ENCODE measurements at regions not wholly inside any gene's neighbourhood (a gene's known extent, or its start where the extent isn't known, plus 50 kb on each side); places are given as distances from the start of the nearest gene placed in this dataset.
"Not testable (repeated sequence)": the region's sequence is repeated elsewhere in the genome, so short reads cannot be mapped to it uniquely, and the experiment has no call there.

DNA sequence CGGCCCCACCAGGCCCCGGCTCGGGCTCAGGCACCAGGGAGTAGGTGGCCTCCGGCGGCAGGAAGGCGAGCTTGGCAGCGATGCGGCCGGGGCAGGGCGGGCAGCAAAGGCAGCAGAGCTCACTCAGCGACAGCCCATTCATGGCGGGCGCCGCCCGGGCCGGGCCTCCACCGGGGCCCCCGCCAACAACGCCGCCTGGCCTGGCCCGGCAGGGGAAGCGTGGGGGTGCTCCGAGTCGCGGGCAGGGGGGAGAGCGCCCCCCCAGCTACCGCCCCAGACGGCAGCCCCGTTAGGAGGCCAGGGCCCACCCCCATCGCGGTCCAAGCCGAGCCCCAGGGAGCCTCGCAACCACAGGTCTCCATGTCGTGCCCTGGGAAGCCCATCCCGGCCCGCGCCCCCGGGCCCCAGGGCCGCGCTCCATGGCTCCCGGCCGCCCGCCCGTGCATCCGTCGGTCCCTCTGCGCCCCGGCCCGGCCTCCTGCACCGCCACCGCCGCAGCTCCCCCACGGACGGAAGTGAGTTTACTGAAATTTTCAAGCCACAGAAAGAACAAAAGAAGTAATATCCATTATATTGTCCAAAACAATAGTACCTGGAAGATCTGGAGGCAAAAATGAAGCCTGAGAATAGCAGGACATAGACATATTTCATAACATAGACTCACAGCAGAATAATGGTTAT is 126.6 kb upstream of the VPREB1 start:
- not testable (repeated sequence) for DNase-seq

DNA sequence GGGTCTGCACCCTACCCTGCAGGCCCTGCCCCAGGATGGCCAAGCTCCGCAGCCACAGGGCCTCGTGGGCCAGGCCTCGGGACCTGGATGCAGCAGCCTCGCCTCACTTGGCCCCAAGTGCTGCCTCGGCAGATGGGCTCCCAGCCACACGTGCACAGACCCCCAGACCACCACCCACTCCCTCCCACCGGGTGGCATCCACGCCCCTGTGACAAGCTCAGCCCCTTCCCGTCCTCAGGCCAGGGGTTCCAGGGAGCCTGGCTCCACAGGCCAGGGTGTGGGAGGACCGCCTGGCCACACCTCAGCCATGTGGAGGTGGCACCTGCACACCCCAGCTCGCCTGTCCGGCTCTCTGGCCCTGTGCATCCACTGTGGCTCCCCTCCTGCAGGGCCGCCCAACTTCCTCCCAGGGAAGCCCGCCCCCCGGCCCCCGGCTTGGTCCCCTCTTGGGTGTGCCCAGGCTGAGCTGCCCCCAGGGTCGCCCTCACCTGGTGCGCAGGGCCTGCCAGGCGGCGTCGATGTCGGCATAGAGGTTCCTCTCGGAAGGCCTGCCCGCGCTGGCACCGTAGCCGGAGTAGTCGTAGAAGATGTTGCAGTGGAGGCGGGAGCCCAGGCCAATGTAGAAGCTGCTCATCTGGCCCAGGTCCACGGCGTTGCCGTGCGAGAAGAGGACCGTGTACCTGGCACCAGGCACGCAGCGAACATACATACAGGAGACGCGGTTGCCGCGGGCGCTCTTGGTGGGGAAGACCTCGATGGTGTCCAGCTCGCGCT is 127.4 kb upstream of the VPREB1 start:
- DNase-seq = not testable (repeated sequence)

GRCh38 chr22:22113701-22114100 is 130.9 kb upstream of the VPREB1 start:
- DNase-seq = no peak

DNA sequence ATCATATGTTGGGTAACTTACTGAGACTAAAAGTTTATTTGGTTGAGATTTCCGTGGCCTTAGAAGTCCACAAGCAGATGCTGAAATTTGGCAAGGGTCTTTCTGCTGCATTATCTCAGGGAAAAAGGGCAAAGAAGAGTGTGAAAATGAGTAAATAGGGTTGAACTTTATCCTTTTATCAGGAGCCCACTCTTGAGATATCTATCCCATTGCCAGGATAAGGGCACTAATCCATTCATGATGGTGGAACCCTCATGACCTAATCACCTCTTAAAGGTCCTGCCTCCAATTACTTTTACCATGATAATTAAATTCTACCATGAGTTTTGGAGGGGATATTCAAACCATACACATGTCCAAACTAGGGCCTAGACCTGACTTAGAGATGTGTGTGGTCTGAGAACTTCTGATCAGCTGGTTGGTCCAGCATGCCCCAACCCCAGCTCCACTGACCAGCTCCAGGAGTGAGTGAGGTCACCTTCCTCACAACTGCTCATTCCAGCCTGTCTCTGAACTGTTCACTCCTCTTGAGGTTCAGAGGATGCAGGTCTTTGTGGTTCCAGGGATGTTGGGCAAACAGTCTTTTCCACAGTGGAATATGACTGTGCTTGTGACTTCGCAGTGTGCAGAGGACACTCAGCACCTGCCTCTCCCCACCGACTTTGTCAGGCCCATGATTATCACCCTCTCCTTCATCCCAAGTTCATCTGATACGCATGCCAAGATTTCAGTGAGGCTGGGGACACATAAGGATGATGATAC is 130.1 kb upstream of the TOP3B start:
- DNase-seq = no peak

DNA sequence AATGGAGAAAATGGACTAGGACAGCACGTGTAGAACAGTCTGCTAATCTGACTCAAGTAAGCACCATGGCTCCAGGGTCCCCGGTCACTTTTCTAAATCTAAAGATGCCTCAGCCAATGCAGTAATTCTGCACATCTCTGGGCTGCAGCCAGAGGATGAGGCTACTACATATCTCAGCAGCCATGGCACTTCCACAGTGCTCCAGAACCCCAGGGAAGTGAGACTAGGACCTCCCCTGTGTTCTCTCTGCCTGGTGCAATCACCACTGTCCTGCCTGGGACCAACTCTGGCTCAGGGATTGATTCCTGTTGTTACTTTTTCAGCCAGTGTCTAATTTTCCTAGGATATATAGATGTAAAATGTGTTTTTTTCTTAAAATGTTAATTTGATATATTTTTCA is 129.4 kb upstream of the TOP3B start:
- DNase-seq = no peak

DNA sequence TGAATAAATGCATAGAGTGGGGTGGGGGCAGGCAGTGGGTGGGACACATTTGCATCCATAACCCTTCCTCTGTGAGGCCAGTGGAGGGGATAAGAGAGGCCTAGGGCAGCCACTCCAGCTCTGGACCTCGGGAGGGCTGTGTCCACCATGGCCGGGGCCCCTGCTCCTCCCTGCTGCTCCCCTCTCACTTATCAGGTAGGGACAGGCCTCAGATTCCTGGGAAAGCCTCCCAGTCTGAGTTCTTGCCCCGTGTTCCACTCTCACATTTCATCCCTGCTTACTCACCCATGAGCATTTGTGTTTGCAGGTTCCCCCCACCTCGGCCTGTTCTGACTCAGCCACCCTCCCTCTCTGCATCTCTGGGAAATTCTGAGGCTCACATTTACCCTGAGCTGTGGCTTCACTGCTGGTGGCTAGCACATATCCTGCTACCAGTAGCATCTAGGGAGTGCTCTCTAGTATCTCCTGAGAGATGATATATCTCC is 128.7 kb upstream of the TOP3B start:
- DNase-seq = no peak

DNA sequence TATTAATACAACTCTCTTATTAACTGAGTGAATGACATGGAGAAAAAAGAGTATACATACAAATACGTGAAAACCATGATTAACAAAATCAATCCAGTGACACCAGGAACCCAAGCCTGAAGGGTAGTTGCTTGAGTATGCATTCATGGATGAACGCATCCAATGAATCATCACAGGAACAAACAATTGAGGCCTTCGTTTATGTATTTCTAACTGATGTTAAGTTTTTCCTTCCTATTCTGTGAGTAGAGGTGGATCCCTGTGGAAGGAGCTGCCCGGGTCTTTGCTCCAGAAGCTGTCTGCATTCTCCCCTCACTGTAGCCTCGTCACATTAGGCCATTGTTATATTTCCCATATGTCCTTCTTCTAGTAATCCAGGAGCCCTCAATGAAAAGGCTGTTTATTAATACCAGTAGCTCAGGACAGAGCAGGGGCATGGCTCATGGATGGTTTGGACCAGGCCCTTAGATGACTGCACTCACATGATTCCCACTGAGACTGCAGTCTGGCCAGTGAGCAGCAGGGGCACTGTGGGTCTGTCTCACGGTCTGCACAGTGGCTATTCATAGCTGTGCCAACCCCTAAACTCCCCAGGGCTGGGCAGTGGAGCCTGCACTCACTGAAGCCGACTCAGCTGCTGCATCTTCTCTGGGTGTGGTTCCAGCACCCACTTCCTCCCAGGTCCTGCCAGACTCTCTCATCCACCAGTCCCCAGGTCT is 128.1 kb upstream of the TOP3B start:
- no peak for DNase-seq

DNA sequence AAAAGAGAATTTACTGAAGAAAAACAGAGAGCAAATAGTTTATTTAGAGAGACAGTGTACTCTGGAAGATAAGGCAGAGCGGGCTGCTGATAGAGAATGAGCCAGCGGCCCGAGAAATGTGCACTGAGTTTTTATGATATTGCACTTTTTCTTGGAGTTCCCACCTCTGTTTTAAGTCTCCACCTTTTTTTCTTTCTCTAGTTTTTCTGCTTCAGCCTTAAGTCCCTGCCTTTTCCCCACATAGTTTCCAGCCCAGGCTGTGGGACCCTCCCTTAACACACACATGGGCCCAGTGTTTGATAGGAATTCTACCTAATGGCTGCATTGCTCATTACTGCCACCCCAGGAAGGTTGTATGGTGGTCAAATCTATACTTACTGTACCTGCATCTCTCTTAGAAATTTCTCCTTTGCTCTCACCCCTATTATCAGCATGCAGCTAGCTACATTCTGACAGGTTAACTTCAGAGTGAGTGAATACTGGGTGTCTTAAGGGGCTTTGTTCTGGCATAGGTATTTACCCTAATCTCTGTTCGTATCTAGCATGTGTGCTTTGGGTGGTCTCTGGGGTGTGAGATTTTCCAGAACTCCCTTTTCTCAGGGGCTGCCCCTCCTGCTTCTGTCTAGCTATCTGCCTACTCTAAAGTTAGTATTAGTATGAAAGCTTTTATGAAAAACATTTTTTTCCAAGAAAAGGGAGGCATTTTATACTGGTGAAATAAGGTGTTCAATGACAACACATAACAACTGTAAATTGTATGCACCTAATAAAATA is 127.3 kb upstream of the TOP3B start:
- no peak for DNase-seq

GRCh38 chr22:22106855-22107254 is 124.3 kb upstream of the TOP3B start:
- DNase-seq = no peak

DNA sequence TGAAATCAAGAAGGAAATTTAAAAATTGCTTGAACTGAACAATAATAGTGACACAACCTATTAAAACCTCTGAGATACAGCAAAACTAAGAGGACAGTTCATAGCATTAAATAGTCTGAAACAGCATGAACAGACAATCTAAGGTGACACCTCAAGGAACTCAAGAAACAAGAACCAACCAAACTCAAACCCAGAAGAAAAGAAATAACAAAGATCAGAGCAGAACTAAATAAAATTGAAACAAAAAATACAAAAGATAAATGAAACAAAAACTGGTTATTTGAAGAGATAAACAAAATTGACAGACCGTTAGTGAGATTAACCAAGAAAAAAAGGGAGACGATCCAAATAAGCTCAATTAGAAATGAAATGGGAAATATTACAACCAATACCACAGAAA is 122.8 kb upstream of the TOP3B start:
- DNase-seq = no peak

DNA sequence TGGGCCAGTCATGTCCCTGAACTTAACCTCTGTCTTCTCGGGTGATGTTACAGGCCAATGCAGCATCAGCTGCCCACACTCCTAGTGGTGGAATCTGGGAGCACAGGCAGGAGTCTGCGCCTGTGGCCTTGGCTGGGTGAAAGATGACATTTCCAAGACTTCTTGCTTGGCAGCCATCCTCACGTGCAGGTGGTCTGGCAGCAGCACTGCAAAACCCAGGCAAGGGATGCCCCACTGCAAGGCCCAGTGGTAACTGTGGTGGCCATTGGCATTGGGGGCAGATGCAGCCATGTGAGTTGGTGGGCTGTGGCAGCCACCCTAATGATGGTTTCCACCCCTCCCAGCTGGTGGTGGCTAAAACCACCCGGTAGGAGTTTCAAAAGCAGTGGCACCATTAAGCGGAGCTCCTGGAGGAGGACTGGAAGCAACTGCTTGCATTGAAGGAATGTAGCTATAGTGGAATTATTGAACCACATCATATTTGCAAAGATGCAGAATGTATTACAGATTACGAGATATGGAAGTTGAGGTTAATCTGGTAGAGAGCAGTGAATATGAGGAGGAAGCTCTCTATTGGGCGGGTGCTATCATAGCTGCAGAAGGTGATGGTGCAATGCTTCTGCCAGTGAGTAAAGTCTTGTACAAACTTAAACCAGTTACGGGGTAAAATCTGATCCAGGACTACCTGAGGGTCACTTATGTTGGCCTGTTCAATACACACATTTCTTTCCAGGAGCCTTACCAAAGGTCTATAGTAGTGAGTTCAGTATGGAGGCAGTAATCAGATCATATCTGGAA is 120.7 kb upstream of the TOP3B start:
- DNase-seq = no peak

DNA sequence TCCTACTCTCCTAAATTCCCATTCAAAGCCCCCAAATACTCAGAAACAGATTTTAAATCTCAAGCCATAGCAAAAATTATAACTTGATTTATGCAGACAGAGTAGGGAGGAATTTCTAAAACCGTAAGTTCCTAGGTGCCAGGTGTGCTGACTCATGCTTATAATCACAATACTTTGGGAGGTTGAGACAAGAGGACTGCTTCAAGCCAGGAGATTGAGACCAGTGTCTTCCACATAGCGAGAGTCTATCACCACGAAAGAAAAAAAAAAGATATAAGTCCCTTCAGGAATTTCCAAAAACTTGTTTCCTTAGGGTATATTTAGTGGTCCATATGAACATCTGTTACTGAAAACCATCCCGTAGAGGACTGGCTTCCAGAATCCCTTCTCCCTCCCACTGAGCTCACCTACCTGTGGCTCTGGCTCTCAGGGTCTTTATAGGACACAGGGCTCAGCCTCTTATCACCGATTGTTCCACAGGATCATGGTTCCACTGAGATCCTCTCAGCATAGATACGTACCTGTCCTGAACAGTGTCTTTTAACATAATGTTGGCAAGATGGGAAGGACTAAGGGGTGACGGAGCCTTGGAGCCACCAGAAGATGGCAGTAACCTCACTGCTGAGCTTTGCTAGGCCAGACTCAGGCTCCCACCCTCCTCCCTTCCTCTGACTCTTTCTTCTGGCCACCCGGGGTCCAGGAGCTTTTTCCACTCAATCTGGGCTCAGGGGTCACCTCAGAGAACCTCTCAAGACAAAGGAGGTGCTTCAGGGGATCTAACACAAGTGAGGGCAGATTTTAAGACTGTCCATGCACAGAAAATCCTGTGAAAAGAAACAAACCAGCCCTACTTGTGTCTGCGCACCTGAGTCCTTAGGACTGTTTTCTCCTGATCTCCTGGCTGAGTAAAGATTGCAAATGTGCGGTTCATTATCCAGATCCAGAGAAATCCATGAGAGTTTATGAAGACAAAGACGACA is 117.5 kb upstream of the TOP3B start:
- DNase-seq = no peak

- no peak for DNase-seq
These were observed 116.6 kb upstream of the TOP3B start for GRCh38 chr22:22099194-22099486.

DNA sequence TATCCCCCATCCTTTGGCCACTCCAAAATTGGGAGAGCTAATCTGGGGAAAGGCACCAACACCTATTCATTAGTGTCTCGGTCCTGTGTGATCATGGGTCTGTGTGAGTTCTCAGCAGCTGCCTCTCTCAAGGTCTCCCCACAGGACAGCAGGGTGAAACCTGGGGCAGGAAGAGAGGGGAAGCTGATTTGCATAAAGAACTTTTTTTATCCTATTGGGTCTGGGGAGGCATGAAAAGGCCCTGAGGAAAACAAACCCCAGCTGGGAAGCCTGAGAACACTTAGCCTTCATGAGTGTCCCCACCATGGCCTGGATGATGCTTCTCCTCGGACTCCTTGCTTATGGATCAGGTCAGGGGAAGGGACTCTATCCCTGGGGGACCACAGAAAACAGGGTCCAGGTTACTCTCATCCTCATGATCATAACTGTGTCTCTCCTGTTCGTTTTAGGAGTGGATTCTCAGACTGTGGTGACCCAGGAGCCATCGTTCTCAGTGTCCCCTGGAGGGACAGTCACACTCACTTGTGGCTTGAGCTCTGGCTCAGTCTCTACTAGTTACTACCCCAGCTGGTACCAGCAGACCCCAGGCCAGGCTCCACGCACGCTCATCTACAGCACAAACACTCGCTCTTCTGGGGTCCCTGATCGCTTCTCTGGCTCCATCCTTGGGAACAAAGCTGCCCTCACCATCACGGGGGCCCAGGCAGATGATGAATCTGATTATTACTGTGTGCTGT is 116.0 kb upstream of the TOP3B start:
- DNase-seq = no peak

DNA sequence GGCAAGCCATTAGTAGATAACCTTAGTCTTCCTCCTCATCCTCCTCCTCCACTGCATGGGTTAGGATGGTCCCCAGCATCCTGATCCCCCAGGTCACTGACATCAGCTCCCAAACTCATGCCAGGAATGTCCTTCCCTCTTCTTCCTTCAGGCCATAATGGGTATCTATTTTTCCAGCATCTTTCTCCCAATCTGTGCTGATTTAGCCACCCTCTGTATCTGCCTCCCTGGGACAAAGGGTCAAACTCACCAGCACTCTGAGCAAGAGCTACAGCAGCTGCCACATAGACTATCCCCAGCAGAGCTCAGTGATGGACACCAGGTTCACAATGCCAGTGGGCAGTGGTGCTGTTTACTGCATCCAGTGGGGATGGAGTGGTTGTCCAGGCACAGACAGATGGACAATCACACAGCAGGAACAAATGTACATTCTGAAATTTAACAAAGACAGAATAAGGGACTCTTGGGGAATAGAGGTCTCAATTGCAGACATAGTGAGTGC is 115.2 kb upstream of the TOP3B start:
- no peak for DNase-seq

GRCh38 chr22:22094921-22095320 is 112.3 kb upstream of the TOP3B start:
- no peak for DNase-seq

DNA sequence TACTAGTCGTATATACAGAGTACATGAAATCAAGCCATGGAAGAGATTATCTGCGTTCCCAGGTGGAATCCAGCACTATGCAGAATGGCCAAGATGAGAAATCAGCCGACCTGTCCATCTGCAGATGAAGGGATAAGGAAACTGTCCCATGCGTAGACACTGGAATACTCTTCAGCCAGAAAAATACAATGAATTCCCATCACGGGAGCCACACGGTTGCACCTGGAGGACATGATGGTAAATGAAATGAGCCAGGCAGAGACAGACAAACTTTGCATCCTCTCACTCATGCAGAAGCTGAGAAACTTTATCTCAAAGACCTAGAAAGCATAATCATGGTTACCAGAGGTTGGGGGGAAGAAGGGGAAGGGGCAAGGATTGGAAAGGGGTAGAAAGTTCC is 111.9 kb upstream of the TOP3B start:
- no peak for DNase-seq

DNA sequence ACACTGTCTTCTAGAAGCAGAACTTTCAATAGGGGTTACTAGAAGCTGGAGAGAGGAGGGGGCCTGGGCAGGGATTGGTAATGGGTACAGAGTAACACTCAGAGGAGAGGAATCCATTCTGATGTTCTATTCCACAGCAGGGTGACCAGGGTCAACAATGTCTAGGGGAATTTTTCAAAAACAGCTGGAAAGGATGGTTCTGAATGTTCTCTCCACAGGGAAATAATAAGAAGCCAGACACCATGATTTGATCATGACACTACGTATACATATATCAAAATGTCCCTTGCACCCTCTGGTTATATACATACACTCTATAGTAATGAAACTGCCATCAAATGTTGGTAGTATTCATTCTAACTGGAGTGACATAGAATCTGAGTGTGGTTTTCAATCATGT is 111.2 kb upstream of the TOP3B start:
- DNase-seq = no peak

- no peak for DNase-seq
These were observed 110.4 kb upstream of the TOP3B start for GRCh38 chr22:22092974-22093373.
